ENCODE measurements at regions not wholly inside any gene's neighbourhood (a gene's known extent, or its start where the extent isn't known, plus 50 kb on each side); places are given as distances from the start of the nearest gene placed in this dataset.

DNA sequence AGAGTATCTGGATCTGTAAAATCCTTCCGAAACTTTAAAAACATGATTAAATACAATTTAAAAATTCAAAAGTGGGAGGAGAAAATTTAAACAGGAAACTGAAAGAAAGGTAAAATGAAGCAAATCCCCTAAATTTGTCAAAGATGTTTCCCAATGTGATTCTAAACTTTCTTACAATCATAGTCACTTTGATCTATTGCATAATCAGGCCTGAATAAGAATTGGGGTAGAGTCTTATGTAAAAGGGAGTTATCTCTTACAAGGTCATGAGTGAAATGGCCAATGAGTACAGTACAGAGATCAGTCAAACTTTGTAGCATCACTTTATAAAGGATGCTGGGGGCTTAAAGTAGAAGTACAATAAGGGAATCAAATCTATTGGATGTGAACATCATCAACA lies 1657.7 kb upstream of the CELF4 start:
- Mint-ChIP-seq H3K4me3 (no peak overlapping the region), H3K4me1 (no peaks in the 10 kb centered on the region), H3K36me3 (ENCODE audit: low read depth) (no peaks in the 10 kb centered on the region; the same call in 2 of the 3 replicates), H3K27me3 (ENCODE audit: insufficient read depth, low read depth, poor library complexity) (peaks cover 2% of the 10 kb centered on the region), H3K9me3 (peaks cover 5% of the 10 kb centered on the region), H3K27ac (no peak overlapping the region)
- Histone ChIP-seq H3K79me2 (replicated peaks; ENCODE audit: insufficient read depth) (no peaks in the 10 kb centered on the region), H3K9me2 (ENCODE audit: insufficient read depth) (peaks cover 5% of the 10 kb centered on the region; the same call in 1 of the 2 replicates), H4K20me1 (replicated peaks; ENCODE audit: insufficient read depth) (no peaks in the 10 kb centered on the region), H3K36me3 (ENCODE audit: insufficient read depth) (no peaks in the 10 kb centered on the region), H3K27ac (ENCODE audit: low read depth) (no peak overlapping the region), H3K27me3 (ENCODE audit: insufficient read depth) (no peaks in the 10 kb centered on the region), H3K4me1 (ENCODE audit: insufficient read depth) (no peaks in the 10 kb centered on the region), H2AFZ (no peak overlapping the region), H3F3A (replicated peaks; ENCODE audit: low read depth) (no peaks in the 10 kb centered on the region), H3K4me3 (no peak overlapping the region), H3K4me2 (no peak overlapping the region)
- no peak for DNase-seq (ENCODE audit: low spot score)
- TF ChIP-seq ZNF331 (CRISPR knock-in tag; IDR thresholded peaks at IDR 0.05; ENCODE audit: low read depth) (no peak), NANOG (IDR thresholded peaks at IDR 0.05; ENCODE audit: borderline replicate concordance) (no peak), CREB1 (CRISPR knock-in tag; IDR thresholded peaks at IDR 0.05; ENCODE audit: low read depth) (no peak), STAT1 (IDR thresholded peaks at IDR 0.05; ENCODE audit: unreplicated experiment) (no peak), EZH2phosphoT487 (IDR thresholded peaks at IDR 0.05; ENCODE audit: unreplicated experiment) (no peak), POLR2AphosphoS5 (IDR thresholded peaks at IDR 0.05; ENCODE audit: low read depth) (no peak), ZNF114 (CRISPR knock-in tag; IDR thresholded peaks at IDR 0.05) (no peak), JUNB (IDR thresholded peaks at IDR 0.05; ENCODE audit: unreplicated experiment) (no peak), EZH2 (IDR thresholded peaks at IDR 0.05; ENCODE audit: low read depth, unreplicated experiment) (no peak)
- TF ChIP-seq, protein P1, sequence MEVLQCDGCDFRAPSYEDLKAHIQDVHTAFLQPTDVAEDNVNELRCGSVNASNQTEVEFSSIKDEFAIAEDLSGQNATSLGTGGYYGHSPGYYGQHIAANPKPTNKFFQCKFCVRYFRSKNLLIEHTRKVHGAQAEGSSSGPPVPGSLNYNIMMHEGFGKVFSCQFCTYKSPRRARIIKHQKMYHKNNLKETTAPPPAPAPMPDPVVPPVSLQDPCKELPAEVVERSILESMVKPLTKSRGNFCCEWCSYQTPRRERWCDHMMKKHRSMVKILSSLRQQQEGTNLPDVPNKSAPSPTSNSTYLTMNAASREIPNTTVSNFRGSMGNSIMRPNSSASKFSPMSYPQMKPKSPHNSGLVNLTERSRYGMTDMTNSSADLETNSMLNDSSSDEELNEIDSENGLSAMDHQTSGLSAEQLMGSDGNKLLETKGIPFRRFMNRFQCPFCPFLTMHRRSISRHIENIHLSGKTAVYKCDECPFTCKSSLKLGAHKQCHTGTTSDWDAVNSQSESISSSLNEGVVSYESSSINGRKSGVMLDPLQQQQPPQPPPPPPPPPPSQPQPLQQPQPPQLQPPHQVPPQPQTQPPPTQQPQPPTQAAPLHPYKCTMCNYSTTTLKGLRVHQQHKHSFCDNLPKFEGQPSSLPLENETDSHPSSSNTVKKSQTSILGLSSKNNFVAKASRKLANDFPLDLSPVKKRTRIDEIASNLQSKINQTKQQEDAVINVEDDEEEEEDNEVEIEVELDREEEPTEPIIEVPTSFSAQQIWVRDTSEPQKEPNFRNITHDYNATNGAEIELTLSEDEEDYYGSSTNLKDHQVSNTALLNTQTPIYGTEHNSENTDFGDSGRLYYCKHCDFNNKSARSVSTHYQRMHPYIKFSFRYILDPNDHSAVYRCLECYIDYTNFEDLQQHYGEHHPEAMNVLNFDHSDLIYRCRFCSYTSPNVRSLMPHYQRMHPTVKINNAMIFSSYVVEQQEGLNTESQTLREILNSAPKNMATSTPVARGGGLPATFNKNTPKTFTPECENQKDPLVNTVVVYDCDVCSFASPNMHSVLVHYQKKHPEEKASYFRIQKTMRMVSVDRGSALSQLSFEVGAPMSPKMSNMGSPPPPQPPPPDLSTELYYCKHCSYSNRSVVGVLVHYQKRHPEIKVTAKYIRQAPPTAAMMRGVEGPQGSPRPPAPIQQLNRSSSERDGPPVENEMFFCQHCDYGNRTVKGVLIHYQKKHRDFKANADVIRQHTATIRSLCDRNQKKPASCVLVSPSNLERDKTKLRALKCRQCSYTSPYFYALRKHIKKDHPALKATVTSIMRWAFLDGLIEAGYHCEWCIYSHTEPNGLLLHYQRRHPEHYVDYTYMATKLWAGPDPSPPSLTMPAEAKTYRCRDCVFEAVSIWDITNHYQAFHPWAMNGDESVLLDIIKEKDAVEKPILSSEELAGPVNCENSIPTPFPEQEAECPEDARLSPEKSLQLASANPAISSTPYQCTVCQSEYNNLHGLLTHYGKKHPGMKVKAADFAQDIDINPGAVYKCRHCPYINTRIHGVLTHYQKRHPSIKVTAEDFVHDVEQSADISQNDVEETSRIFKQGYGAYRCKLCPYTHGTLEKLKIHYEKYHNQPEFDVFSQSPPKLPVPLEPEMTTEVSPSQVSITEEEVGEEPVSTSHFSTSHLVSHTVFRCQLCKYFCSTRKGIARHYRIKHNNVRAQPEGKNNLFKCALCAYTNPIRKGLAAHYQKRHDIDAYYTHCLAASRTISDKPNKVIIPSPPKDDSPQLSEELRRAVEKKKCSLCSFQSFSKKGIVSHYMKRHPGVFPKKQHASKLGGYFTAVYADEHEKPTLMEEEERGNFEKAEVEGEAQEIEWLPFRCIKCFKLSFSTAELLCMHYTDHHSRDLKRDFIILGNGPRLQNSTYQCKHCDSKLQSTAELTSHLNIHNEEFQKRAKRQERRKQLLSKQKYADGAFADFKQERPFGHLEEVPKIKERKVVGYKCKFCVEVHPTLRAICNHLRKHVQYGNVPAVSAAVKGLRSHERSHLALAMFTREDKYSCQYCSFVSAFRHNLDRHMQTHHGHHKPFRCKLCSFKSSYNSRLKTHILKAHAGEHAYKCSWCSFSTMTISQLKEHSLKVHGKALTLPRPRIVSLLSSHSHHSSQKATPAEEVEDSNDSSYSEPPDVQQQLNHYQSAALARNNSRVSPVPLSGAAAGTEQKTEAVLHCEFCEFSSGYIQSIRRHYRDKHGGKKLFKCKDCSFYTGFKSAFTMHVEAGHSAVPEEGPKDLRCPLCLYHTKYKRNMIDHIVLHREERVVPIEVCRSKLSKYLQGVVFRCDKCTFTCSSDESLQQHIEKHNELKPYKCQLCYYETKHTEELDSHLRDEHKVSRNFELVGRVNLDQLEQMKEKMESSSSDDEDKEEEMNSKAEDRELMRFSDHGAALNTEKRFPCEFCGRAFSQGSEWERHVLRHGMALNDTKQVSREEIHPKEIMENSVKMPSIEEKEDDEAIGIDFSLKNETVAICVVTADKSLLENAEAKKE (CRISPR knock-in tag; IDR thresholded peaks at IDR 0.05), result no peak
- TF ChIP-seq, protein P2, sequence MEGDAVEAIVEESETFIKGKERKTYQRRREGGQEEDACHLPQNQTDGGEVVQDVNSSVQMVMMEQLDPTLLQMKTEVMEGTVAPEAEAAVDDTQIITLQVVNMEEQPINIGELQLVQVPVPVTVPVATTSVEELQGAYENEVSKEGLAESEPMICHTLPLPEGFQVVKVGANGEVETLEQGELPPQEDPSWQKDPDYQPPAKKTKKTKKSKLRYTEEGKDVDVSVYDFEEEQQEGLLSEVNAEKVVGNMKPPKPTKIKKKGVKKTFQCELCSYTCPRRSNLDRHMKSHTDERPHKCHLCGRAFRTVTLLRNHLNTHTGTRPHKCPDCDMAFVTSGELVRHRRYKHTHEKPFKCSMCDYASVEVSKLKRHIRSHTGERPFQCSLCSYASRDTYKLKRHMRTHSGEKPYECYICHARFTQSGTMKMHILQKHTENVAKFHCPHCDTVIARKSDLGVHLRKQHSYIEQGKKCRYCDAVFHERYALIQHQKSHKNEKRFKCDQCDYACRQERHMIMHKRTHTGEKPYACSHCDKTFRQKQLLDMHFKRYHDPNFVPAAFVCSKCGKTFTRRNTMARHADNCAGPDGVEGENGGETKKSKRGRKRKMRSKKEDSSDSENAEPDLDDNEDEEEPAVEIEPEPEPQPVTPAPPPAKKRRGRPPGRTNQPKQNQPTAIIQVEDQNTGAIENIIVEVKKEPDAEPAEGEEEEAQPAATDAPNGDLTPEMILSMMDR (conservative IDR thresholded peaks at IDR 0.05; ENCODE audit: low read depth in 2 of 2), result no peak
- TF ChIP-seq, protein P3, sequence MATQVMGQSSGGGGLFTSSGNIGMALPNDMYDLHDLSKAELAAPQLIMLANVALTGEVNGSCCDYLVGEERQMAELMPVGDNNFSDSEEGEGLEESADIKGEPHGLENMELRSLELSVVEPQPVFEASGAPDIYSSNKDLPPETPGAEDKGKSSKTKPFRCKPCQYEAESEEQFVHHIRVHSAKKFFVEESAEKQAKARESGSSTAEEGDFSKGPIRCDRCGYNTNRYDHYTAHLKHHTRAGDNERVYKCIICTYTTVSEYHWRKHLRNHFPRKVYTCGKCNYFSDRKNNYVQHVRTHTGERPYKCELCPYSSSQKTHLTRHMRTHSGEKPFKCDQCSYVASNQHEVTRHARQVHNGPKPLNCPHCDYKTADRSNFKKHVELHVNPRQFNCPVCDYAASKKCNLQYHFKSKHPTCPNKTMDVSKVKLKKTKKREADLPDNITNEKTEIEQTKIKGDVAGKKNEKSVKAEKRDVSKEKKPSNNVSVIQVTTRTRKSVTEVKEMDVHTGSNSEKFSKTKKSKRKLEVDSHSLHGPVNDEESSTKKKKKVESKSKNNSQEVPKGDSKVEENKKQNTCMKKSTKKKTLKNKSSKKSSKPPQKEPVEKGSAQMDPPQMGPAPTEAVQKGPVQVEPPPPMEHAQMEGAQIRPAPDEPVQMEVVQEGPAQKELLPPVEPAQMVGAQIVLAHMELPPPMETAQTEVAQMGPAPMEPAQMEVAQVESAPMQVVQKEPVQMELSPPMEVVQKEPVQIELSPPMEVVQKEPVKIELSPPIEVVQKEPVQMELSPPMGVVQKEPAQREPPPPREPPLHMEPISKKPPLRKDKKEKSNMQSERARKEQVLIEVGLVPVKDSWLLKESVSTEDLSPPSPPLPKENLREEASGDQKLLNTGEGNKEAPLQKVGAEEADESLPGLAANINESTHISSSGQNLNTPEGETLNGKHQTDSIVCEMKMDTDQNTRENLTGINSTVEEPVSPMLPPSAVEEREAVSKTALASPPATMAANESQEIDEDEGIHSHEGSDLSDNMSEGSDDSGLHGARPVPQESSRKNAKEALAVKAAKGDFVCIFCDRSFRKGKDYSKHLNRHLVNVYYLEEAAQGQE (IDR thresholded peaks at IDR 0.05; ENCODE audit: unreplicated experiment), result no peak
- TF ChIP-seq, protein P4, sequence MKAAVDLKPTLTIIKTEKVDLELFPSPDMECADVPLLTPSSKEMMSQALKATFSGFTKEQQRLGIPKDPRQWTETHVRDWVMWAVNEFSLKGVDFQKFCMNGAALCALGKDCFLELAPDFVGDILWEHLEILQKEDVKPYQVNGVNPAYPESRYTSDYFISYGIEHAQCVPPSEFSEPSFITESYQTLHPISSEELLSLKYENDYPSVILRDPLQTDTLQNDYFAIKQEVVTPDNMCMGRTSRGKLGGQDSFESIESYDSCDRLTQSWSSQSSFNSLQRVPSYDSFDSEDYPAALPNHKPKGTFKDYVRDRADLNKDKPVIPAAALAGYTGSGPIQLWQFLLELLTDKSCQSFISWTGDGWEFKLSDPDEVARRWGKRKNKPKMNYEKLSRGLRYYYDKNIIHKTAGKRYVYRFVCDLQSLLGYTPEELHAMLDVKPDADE (IDR thresholded peaks at IDR 0.05), result no peak
- ATAC-seq, result no peak

Data from GM23338 (cell line).